Activated CD4-positive, alpha-beta T cell treated with anti-CD3 and anti-CD28 coated beads, Interleukin-2, amount 10 ng/mL, durations not matched to agents 24 days and 14 days (primary cell): ENCODE measurements at regions not wholly inside any gene's neighbourhood (a gene's known extent, or its start where the extent isn't known, plus 50 kb on each side); places are given as distances from the start of the nearest gene placed in this dataset.

Source experiments
- DNase-seq: peaks from one replicate; pipeline ENCODE4 v3.0.0; 2022
- H3K27ac Mint-ChIP-seq: one replicate; pipeline ENCODE4 v1.8.0; 2022; ENCODE audit warnings: mild to moderate bottlenecking, mixed read lengths
- H3K27me3 Mint-ChIP-seq: one replicate; pipeline ENCODE4 v1.8.0; 2022; ENCODE audit warnings: mixed read lengths
- H3K36me3 Mint-ChIP-seq: one replicate; pipeline ENCODE4 v1.8.0; 2022; ENCODE audit warnings: low read depth, mild to moderate bottlenecking, mixed read lengths
- H3K4me1 Mint-ChIP-seq: one replicate; pipeline ENCODE4 v1.8.0; 2021; ENCODE audit warnings: mixed read lengths
- H3K4me3 Mint-ChIP-seq: one replicate; pipeline ENCODE4 v1.8.0; 2022; ENCODE audit warnings: mild to moderate bottlenecking, moderate library complexity, mixed read lengths
- H3K9me3 Mint-ChIP-seq: one replicate; pipeline ENCODE4 v1.8.0; 2021; ENCODE audit warnings: mixed read lengths
- intact Hi-C: fragments of 100-400 bp; cut with micrococcal nuclease; formaldehyde crosslinking; loops from one replicate; pipeline ENCODE4 v1.15.1; 2023

GRCh38 chr9:1217076-1217475, 166.9 kb downstream of the DMRT2 start:
- H3K4me1 Mint-ChIP-seq = no peaks in the 10 kb centered on the region
- H3K9me3 Mint-ChIP-seq = no peaks in the 10 kb centered on the region
- DNase-seq = no peak
- H3K27me3 Mint-ChIP-seq = no peaks in the 10 kb centered on the region
- H3K4me3 Mint-ChIP-seq = no peak overlapping the region
- intact Hi-C loops = no loop called here
- no peak overlapping the region for H3K27ac Mint-ChIP-seq
- no peaks in the 10 kb centered on the region for H3K36me3 Mint-ChIP-seq

- Mint-ChIP-seq H3K4me1 (no peaks in the 10 kb centered on the region), H3K4me3 (no peak overlapping the region), H3K9me3 (peaks cover 2% of the 10 kb centered on the region), H3K27me3 (no peaks in the 10 kb centered on the region), H3K36me3 (no peaks in the 10 kb centered on the region), H3K27ac (no peak overlapping the region)
- intact Hi-C loops = no loop called here
- DNase-seq = no peak
Observed at GRCh38 chr9:1219284-1219683, 169.1 kb downstream of the DMRT2 start.

- H3K27me3 Mint-ChIP-seq = no peaks in the 10 kb centered on the region
- H3K36me3 Mint-ChIP-seq = no peaks in the 10 kb centered on the region
- intact Hi-C loops = no loop called here
- no peak overlapping the region for H3K4me3 Mint-ChIP-seq
- no peak for DNase-seq
- peaks cover 2% of the 10 kb centered on the region for H3K9me3 Mint-ChIP-seq
- no peaks in the 10 kb centered on the region for H3K4me1 Mint-ChIP-seq
- H3K27ac Mint-ChIP-seq = no peak overlapping the region
Observed at GRCh38 chr9:1221298-1221697, 171.1 kb downstream of the DMRT2 start.

GRCh38 chr9:1222511-1222910, 172.4 kb downstream of the DMRT2 start:
- Mint-ChIP-seq H3K4me1 (no peaks in the 10 kb centered on the region), H3K27me3 (no peaks in the 10 kb centered on the region), H3K4me3 (no peak overlapping the region), H3K9me3 (peaks cover 2% of the 10 kb centered on the region), H3K27ac (no peak overlapping the region), H3K36me3 (no peaks in the 10 kb centered on the region)
- no peak for DNase-seq
- intact Hi-C loops = no loop called here

- H3K27me3 Mint-ChIP-seq = no peaks in the 10 kb centered on the region
- no peak overlapping the region for H3K27ac Mint-ChIP-seq
- no peaks in the 10 kb centered on the region for H3K9me3 Mint-ChIP-seq
- no peaks in the 10 kb centered on the region for H3K36me3 Mint-ChIP-seq
- H3K4me3 Mint-ChIP-seq = no peak overlapping the region
- no peak for DNase-seq
- intact Hi-C loops = no loop called here
- no peaks in the 10 kb centered on the region for H3K4me1 Mint-ChIP-seq
Observed at GRCh38 chr9:1231998-1232919, 182.1 kb downstream of the DMRT2 start.

GRCh38 chr9:1233568-1233967, 183.4 kb downstream of the DMRT2 start:
- Mint-ChIP-seq H3K27ac (no peak overlapping the region), H3K4me3 (no peak overlapping the region), H3K36me3 (no peaks in the 10 kb centered on the region), H3K9me3 (no peaks in the 10 kb centered on the region), H3K4me1 (no peaks in the 10 kb centered on the region), H3K27me3 (no peaks in the 10 kb centered on the region)
- no peak for DNase-seq
- intact Hi-C loops = no loop called here

GRCh38 chr9:1235650-1236049, 185.5 kb downstream of the DMRT2 start:
- Mint-ChIP-seq H3K9me3 (no peaks in the 10 kb centered on the region), H3K27me3 (no peaks in the 10 kb centered on the region), H3K36me3 (no peaks in the 10 kb centered on the region), H3K4me1 (no peaks in the 10 kb centered on the region), H3K27ac (no peak overlapping the region), H3K4me3 (no peak overlapping the region)
- intact Hi-C loops = no loop called here
- DNase-seq = no peak

GRCh38 chr9:1236061-1236460, 185.9 kb downstream of the DMRT2 start:
- H3K27ac Mint-ChIP-seq = no peak overlapping the region

GRCh38 chr9:1238407-1238806, 188.2 kb downstream of the DMRT2 start:
- H3K36me3 Mint-ChIP-seq = no peaks in the 10 kb centered on the region
- no peak overlapping the region for H3K4me3 Mint-ChIP-seq
- intact Hi-C loops = no loop called here
- no peaks in the 10 kb centered on the region for H3K9me3 Mint-ChIP-seq
- H3K27me3 Mint-ChIP-seq = no peaks in the 10 kb centered on the region
- H3K27ac Mint-ChIP-seq = no peak overlapping the region
- no peak for DNase-seq
- no peaks in the 10 kb centered on the region for H3K4me1 Mint-ChIP-seq

More at GRCh38 chr9:1236061-1236460, 185.9 kb downstream of the DMRT2 start:
- intact Hi-C loops = no loop called here
- Mint-ChIP-seq H3K9me3 (no peaks in the 10 kb centered on the region), H3K4me3 (no peak overlapping the region), H3K36me3 (no peaks in the 10 kb centered on the region), H3K27me3 (no peaks in the 10 kb centered on the region), H3K4me1 (no peaks in the 10 kb centered on the region)
- DNase-seq = no peak

- no peak for DNase-seq
- H3K36me3 Mint-ChIP-seq = no peaks in the 10 kb centered on the region
- intact Hi-C loops = no loop called here
- H3K27me3 Mint-ChIP-seq = no peaks in the 10 kb centered on the region
- no peaks in the 10 kb centered on the region for H3K4me1 Mint-ChIP-seq
- no peak overlapping the region for H3K27ac Mint-ChIP-seq
- no peak overlapping the region for H3K4me3 Mint-ChIP-seq
- H3K9me3 Mint-ChIP-seq = no peaks in the 10 kb centered on the region
Observed at GRCh38 chr9:1248743-1249142, 198.6 kb downstream of the DMRT2 start.

GRCh38 chr9:1253064-1253979, 203.2 kb downstream of the DMRT2 start:
- intact Hi-C loops = no loop called here
- no peak for DNase-seq
- Mint-ChIP-seq H3K27ac (no peak overlapping the region), H3K4me3 (no peak overlapping the region), H3K36me3 (no peaks in the 10 kb centered on the region), H3K9me3 (no peaks in the 10 kb centered on the region), H3K27me3 (no peaks in the 10 kb centered on the region), H3K4me1 (no peaks in the 10 kb centered on the region)

- no peaks in the 10 kb centered on the region for H3K4me1 Mint-ChIP-seq
- intact Hi-C loops = no loop called here
- H3K27ac Mint-ChIP-seq = no peak overlapping the region
- DNase-seq = no peak
- H3K36me3 Mint-ChIP-seq = no peaks in the 10 kb centered on the region
- H3K4me3 Mint-ChIP-seq = no peak overlapping the region
- no peaks in the 10 kb centered on the region for H3K27me3 Mint-ChIP-seq
- H3K9me3 Mint-ChIP-seq = no peaks in the 10 kb centered on the region
Observed at GRCh38 chr9:1254071-1254470, 203.9 kb downstream of the DMRT2 start.

GRCh38 chr9:1256178-1256577, 206.0 kb downstream of the DMRT2 start:
- no peaks in the 10 kb centered on the region for H3K4me1 Mint-ChIP-seq
- H3K4me3 Mint-ChIP-seq = no peak overlapping the region
- H3K27ac Mint-ChIP-seq = no peak overlapping the region
- no peaks in the 10 kb centered on the region for H3K36me3 Mint-ChIP-seq
- no peaks in the 10 kb centered on the region for H3K9me3 Mint-ChIP-seq
- intact Hi-C loops = no loop called here
- H3K27me3 Mint-ChIP-seq = no peaks in the 10 kb centered on the region
- DNase-seq = no peak

GRCh38 chr9:1261266-1261665, 211.1 kb downstream of the DMRT2 start:
- H3K4me1 Mint-ChIP-seq = no peaks in the 10 kb centered on the region
- H3K27ac Mint-ChIP-seq = no peak overlapping the region
- intact Hi-C loops = no loop called here
- H3K36me3 Mint-ChIP-seq = no peaks in the 10 kb centered on the region
- no peak for DNase-seq
- H3K27me3 Mint-ChIP-seq = no peaks in the 10 kb centered on the region
- no peaks in the 10 kb centered on the region for H3K9me3 Mint-ChIP-seq
- no peak overlapping the region for H3K4me3 Mint-ChIP-seq
